ENCODE measurements at regions not wholly inside any gene's neighbourhood (a gene's known extent, or its start where the extent isn't known, plus 50 kb on each side); places are given as distances from the start of the nearest gene placed in this dataset.

- DNase-seq = no peak
Measured at GRCh38 chr10:94131885-94132284, 138.2 kb downstream of the PLCE1 start.

GRCh38 chr10:94133239-94133638 is 139.5 kb downstream of the PLCE1 start:
- no peak for DNase-seq

GRCh38 chr10:94137747-94138146 is 144.0 kb downstream of the PLCE1 start:
- no peak for DNase-seq

- no peak for DNase-seq
Measured at GRCh38 chr10:94138391-94138790, 144.7 kb downstream of the PLCE1 start.

GRCh38 chr10:94143261-94143660 is 149.5 kb downstream of the PLCE1 start:
- DNase-seq = no peak

- DNase-seq = no peak
Measured at GRCh38 chr10:94146313-94146712, 152.6 kb downstream of the PLCE1 start.

- DNase-seq = no peak
Measured at GRCh38 chr10:94146746-94147145, 153.0 kb downstream of the PLCE1 start.

- no peak for DNase-seq
Measured at GRCh38 chr10:94149702-94150101, 156.0 kb downstream of the PLCE1 start.

GRCh38 chr10:94150541-94151184 is 156.9 kb downstream of the PLCE1 start:
- no peak for DNase-seq

- no peak for DNase-seq
Measured at GRCh38 chr10:94155722-94156271, 162.1 kb downstream of the PLCE1 start.

- no peak for DNase-seq
Measured at GRCh38 chr10:94156453-94156852, 162.7 kb downstream of the PLCE1 start.

- peak in 1 of 2 experiments; percentile 6 for DNase-seq
Measured at GRCh38 chr10:94165158-94165611, 171.5 kb downstream of the PLCE1 start.

- no peak for DNase-seq
Measured at GRCh38 chr10:94172332-94172731, 178.6 kb downstream of the PLCE1 start.

- DNase-seq = no peak
Measured at GRCh38 chr10:94173594-94173993, 179.9 kb downstream of the PLCE1 start.

GRCh38 chr10:94174838-94175237 is 181.1 kb downstream of the PLCE1 start:
- DNase-seq = no peak

GRCh38 chr10:94178475-94179253 is 184.1 kb downstream of the NOC3L start:
- no peak for DNase-seq

- DNase-seq = no peak
Measured at GRCh38 chr10:94180576-94180975, 182.2 kb downstream of the NOC3L start.

- DNase-seq = no peak
Measured at GRCh38 chr10:94183666-94184264, 179.0 kb downstream of the NOC3L start.

GRCh38 chr10:94186722-94187121 is 176.0 kb downstream of the NOC3L start:
- DNase-seq = no peak

GRCh38 chr10:94192333-94192732 is 170.4 kb downstream of the NOC3L start:
- DNase-seq = no peak

GRCh38 chr10:94192974-94193373 is 169.8 kb downstream of the NOC3L start:
- no peak for DNase-seq

GRCh38 chr10:94193466-94193924 is 169.2 kb downstream of the NOC3L start:
- no peak for DNase-seq

GRCh38 chr10:94194256-94194655 is 168.5 kb downstream of the NOC3L start:
- no peak for DNase-seq

GRCh38 chr10:94197241-94197640 is 165.5 kb downstream of the NOC3L start:
- DNase-seq = no peak
